NOMO-1 treated with DMSO at 0.1 percent for 48 hours (cell line): ENCODE measurements at regions not wholly inside any gene's neighbourhood (a gene's known extent, or its start where the extent isn't known, plus 50 kb on each side); places are given as distances from the start of the nearest gene placed in this dataset.

Source experiments
- DNase-seq: peaks from one replicate; lab custom pipeline; 2025; ENCODE audit not compliant: unreplicated experiment; lab: John Stamatoyannopoulos, UW

DNA sequence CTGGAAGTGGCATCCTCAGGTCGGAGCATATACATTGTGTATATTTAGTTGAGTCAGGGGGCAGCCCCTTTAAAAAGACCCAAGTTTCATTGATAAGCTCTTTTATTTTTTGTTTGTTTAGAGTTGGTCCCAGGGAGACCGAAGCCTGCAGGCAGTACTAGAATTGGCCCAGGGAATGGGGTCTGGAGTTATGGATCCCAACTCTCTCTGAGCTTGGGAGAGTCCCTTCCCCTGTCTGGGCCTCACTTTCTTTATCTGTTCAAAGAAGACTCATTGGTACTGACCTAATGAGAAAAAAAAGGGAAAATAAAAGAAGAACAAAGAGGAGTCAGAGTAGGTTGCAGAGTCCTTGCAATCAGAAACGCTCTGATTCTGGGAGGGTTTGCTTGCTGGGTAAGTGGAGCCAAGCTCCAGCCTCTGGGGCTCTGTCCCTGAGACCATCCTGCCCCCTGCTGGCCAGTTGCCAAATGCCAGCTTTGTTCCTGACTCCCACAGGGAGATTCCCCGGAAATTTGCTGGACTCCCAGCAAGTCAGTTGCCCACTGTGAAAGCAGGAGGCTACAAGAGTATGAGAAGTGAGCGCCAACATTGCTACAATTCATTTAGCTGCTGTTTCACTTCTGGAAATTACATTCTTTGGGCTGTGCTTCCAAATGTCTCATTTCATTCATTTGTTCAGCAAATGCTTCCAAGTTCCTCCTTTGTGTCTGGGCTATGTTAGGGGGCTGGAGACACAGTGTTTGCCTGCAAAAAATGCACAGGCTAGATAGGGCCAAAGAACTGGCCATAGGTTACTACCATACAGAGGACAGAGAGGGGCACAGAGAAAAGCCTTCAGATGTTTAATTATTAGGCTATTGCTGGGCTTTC lies 156.2 kb downstream of the MELK start:
- peak; percentile 8 for DNase-seq

DNA sequence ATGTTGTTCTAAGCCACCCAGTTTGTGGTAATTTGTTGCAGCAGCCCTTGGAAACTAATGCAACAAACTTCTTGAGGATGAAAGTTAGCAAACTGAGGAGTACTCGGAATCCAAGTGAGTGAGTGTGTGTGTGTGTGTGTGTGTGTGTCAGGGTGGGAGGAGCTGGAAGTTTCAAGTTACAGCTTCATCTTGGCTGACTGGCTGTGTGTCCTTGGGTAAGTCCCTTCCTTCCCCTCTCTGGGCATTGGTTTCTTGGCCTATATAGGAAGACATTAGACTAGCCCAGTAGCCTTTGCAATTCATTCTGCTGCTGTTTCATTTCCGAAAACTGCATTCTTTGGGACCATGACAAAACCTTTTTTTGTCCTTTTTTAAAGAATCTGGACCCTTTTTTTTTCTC lies 157.2 kb downstream of the MELK start:
- no peak for DNase-seq

DNA sequence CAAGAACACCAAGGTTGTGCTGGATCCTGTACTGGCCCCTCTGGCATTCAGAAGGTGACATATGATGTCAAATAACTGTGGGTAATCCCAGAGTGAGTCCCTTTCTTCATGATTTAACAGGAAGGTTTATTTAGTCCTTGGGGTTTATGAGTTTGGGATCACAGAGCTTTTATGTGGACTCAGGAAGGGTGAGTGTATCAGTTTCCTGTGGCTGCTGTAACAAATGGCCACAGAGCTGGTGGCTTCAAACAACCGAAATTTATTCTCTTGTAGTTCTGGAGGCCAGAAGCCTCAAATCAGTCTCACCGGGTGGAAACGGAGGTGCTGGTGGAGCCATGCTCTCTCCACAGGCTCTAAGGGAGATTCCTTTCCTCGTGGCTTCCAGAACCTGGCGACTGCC lies 157.7 kb downstream of the MELK start:
- DNase-seq, result no peak

DNA sequence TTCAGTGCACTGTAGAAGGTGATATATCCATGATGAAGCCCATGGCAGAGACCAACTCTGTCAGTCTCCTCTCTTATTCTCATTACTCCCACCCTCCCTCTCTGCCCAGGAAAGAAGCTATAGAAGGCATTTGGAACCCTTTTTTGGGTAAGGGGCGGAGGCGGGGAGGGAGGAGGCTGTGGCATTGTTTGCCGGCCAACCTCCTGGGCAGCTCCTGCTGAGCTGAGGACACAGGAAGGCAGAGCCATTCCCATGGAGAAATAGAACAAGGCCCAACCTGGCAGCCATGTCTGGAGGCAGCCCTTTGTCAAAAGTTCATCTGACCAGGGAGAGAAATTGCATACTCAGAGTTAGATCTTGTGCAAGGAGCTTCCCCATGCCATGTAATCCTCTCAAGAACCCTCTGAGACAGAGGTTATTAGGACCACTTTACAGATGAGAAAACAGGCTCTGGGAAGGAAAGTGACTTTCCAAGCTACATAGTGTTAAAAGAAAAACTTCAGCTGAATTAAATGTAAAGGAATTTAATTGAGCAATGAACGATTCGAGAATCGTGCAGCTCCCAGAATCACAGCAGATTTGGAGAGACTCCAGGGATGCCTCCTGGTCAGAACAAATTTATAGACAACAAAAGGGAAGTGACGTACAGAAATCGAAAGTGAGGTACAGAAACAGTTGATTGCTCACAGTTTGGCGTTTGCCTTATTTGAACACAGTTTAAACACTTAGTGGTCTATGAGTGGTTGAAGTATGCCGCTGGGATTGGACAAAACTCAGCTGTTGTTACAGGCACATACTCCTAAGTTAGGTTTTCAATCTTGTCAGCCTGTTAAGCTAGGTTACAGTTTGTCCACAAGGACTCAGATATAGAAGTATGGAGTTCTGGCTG lies 158.6 kb downstream of the MELK start:
- DNase-seq, result peak; percentile 51

DNA sequence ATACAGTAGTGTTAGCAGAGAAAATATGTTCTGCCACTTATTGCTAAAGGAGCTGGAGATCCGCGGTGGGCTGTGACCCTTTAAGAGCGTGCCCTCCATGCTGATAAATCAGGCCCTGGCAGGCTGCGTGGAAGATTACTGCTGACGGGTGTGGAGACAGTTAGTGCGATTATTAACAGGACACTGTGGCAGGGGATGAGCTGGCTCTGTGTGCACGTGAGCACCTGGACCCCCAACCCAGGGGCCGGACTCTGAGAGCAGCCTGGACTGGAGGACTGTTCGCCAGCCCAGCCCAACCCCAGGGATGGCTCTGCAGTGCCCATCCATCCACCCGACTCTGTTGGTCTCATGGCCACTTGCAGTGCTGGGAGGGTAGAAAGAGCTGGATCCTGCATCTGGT lies 162.0 kb downstream of the MELK start:
- DNase-seq, result no peak

DNA sequence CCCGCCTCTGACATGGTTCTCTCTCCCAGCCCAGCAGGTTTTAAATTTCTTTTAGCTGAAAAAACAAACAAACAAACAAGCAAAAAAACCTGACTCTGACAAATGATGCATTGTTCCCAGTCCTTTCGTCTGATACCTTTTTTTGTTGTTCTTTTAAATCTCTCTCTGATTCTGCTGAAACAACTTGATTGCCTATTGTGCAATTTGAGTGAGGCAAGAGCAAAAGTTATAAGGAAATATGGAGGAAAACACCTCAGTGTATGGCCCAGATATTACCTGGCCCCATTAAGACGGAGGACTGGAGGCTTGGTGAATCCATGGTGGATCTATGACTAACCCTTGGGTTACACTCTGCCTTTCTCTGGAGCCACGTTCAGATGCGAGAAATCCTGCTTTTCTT lies 164.0 kb downstream of the MELK start:
- DNase-seq, result no peak

DNA sequence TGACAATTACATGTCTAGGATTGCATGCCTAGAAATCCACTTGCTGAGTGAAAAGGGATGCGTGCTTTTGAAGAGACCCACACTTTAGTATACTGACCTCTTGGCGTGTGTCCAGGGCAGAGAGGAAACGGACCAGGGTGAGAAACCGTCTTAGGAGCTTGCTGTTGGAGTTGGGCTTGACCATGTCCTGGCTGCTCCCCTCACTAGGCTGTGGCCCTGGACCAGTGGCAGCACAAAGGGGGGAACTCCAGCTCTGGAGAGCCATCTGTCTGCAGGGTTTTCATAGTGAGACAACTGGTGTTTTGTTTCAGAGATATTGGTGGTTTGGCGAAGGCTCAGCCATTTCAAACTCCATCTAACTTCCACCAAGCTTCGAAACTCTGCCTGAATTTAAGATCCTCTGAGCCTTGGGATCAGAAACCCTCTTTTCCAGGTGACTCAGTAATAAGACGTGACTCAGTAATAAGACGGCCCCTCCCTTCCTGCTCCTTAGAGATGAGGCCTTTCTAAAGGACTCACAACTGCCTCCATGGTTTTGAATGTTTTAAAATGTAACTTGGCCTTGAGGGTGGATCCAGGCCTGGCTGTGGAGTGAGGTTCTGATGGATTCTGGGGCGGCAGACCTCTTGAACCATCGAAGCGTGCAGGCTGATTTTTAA lies 165.8 kb downstream of the MELK start:
- no peak for DNase-seq

DNA sequence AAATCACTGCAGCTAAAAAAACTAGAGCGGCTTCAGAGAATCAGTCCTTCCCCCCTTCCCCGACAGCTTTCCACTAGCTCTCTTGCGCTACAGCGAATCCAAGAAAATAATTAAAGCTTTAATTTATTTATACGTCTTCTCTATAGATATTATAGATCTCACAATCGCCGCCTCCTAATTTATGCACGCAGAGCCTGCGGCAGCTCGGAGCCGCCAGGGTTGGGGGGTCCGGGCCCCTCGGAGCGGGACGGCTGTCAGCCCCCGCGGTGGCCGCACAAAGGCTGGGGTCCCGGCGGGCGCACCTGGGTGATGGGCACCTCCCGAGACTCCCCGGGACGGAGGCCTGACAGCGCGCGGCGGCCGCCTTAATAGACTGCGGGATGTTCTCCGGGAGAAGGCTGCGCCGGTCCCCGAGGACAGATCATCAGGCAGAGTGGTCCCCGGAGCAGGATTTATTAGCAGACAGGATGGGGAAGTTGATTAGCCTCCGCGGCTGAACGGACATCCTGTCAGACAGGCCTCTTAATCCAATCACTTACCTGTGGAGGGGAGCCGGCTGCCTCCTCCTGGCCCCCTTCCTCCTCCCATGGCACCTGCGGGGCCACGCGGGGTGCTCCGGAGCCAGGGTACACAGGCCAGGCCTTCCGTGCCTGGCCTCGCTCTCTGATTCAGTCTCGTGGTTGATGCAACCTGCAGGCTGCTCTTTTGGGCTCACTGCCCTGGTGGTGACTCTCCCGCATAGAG lies 166.8 kb downstream of the MELK start:
- DNase-seq, result no peak

DNA sequence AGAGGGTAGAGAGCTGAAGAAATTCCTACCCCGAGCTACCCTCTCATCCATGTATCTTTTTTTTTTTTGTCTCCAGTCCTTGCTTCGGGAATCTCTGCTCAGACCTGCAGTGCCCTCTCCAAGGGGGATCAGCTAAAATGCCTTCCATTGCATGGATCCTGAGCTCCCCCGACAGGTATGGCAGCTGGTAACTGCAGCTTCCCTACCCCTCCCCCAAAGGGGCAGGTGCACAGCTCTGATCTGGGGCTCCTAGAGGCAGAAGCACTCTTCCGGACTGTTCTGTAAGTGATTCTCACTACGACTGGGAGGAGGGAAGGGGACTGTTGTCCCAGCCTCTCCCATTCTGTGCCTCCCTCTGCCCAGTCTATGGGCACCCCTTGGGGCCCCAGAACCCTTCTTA lies 169.6 kb downstream of the MELK start:
- DNase-seq, result no peak

DNA sequence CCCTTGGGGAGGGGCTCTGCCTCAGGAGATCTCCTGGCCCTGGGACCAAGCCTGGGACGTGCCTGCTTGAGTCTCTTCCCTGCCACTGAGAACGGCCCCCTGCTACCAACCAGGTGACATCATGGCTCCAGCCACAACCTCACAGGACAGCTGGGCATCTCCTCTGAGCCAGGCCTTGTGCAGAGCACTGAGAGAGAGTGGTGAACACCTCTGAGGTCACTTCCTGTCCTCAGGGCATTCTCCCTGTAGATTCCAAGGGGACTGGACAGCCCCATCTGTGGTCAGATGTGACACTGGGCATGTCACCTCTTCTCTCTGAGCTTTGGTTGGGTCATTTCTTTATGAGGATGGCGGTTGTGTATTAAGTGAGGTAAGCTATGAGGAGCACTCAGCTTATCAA lies 172.0 kb downstream of the MELK start:
- no peak for DNase-seq

DNA sequence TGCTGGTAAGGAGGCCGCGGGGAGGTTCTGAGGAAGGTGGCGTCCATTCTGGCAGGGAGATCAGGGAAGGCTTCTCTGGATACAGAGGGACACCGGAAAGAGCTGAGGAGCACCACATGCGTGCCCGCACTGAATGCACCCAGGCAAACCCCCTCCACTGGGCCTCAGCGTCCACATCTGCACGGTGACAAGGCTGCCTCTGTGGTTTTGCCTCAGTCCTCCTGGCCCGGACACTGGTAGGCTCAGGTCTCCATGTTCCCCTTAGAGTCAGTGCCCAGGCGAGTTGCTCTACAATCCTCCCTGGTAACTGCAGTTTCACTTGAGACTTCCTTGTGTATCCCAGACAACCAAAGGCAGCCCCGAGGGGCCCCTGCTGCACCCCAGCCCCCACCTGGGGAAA lies 173.3 kb downstream of the MELK start:
- DNase-seq, result no peak

DNA sequence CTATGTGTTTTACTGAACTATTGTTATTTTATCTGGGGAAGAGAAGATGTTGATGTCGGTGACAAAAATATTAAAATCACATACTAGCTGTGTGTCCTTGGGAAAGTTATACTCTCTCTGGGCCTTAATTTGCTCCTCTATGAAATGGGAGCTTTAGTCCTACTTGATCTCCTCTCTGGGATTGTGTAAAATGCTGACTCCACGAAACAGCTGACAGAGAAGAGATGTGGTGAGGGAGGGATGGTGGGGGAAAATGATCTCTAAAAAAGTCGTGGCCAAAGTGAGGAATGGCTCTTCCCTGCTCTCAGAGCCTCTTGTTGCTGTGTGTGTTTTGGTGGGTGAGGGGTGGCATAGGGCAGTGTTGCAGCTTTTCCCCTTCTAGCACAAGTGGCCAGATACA lies 173.7 kb downstream of the MELK start:
- DNase-seq, result no peak

DNA sequence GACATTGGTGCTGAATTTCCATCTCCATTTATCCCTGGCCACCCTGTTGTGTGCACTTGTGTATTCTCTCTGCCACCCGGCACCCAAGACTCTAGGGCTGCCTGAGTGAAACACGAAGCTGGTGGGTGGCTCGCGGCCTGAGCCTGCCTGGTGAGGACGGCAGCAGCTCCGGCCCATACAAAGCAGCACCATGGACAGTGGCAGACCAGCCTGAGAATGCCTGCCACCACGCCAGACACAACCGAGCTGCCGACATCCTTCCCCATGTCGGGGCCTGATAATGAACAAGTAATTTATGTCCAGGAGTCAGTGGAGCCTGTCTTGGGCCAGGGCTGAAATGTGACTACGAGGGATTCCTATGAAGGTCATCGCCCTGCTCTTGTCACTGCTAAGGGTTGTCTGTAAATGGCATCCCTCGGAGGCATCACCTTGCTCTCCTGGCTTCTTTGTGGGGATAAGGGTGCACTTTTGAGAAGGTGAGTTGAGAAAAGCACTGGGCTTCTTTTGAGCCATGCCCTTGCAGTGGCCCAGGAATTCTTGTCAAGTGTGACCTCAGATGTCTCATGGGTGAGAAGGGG lies 175.7 kb downstream of the MELK start:
- no peak for DNase-seq

DNA sequence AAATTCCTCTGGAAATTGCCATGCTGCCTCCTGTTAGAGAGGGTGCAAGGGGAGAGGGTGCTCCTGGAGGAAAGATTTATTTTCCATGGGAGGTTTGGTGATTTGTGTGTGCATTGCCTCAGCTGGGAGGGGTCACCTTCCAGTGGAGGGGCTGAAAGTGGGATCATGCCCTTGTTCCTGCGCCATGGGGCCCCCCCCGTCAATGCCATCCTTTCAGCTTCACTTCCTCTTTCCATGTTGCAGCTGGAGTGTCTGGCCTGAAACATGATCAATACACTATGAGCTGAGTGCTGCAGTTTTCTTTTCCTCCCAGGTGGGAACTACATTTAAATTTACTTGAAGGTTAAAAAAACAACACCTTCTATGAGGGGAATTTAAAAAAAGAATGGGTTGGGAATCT lies 176.8 kb downstream of the MELK start:
- DNase-seq, result peak; percentile 9

DNA sequence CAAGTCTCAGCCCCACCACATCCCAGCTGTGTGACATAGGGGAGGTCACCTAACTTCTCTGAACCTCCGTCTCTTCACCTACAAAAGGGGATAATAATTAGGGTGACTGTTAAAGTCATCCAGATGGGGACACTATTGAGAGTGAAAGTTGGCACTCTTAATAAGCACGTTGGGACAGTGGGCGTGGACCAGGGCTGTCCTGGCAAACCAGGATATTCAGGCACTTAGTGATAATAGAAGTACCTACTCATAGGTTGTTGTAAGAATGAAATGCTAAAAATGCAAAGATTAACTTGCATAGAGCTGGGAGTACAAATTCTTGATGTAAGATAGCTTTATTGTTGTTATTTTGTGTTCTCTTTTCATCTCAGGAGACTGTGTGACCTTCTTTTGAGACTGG lies 177.9 kb downstream of the MELK start:
- DNase-seq, result no peak

DNA sequence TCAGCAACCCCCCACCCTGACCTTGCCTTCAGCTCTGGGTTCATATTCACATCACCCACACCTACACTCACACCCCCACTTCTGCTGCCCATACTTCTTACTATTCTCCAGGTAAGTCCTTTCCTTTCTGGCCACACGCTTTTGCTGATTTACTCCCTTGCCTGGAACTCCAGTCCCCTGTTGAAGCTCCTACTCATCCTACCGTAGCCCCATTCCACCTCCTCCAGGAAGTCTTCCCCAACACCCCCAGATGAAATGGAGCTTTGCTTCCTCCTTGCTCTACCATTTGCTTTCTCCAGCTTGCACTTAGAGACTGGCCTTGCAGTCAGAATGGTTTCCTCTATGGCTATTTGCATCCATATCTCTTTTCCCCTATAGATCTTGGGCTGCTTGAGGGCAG lies 182.3 kb downstream of the MELK start:
- no peak for DNase-seq

DNA sequence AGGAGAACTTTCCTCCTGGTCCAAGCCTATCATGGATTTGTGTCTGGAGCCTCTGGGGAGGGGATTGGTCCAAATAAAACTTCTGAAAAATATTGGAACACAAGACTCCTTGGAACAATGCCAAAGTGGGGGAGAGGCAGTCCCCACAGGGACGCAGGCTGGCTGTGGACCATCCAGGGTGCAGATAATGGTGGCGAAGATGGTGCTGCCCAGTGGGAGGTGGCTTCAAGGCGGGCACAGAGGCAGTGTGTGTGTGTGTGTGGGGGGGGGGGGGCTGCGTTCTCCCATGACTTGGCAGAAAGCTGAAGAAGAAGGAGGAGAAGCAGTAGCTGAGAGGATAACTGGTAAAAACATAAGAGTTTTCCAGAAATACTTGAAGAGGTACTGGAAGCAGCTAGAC lies 186.4 kb downstream of the MELK start:
- no peak for DNase-seq

DNA sequence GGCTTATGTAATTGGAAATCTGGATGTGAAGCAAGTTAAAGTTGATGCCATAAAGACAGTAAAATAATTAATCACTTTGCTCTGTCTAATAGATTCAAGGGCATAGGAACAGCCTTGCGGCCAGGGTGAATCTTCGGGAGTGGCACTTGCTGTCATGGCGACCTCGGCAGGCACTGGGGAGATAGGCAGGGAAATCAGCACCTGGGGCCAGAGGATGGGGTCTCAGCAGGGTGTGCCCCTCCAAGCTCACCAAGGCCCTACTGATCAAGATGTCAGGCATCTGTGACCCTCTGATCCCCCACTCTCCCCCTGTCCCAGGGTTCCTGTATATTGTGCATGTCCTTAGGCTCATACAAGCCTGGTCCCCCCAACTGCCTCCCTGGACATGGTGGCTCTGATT lies 187.3 kb downstream of the MELK start:
- DNase-seq, result no peak

DNA sequence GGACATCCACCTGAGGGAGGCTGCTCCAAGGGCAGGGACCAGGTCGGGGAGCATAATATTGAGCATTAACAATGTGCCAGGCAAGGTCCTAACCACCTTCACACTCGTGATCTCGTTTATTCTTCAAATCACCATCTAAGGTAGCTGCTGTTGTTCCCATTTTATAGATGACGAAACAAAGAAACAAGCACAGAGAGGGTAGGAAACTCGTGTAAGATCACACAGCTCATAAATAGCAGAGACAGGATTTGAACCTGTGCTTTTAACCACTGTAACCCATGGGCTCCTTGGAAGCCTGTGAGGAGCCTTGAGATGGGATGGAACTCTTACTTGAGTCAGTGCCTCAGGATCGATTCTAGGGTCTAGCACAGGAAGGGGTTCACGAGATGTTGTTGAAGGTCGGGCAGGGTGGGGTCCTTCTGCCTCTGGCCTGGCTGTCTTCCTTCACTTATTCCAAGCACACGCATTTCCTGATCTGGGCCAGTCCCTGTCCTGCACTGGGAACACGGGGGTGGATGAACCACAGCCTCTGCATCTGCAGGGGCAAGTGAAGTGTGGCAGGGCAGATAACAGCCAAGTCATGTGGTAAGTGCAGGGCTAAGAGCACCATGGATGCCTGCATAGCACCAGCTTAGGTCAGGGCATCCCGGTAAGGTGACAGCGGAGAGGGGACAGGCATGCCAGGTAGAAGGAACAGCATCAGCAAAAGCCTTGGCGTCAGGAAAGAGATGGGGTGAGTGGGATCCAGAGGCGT lies 188.1 kb downstream of the MELK start:
- DNase-seq, result no peak

DNA sequence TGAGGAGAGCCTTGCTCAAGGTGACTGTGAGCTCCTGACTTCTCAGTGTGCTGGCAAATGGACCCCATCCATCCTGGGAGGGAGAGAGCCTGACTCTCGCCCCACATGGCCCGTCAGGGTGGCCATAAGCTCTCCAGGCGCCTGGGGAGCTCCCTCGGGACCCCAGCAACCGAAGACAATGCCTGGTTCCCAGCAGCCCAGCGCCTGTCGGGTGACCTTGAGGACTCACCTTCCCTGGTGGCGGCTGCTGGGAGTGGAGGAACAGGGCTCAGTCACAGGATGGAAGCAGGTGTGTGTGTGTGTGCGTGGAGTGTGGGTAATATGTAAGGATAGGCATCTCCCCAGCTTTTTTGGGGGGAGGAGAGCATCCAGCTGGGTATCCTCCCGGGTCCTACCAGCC lies 190.3 kb downstream of the MELK start:
- no peak for DNase-seq
